Liver (tissue), 8 donors: ENCODE measurements at regions not wholly inside any gene's neighbourhood (a gene's known extent, or its start where the extent isn't known, plus 50 kb on each side); places are given as distances from the start of the nearest gene placed in this dataset.
A peak's percentile ranks its signal among the peaks of the same experiment; 100 is the strongest.

ENCODE experiments used
- DNase-seq: peaks from one replicate; pipeline ENCODE4 v3.0.0-alpha.2; 2017; ENCODE audit warnings: low spot score
- H3K27ac ChIP-seq, 2 donors: one replicate each; pipeline ENCODE4 v1.7.0; 2013; ENCODE audit warnings: inconsistent platforms in 2 of 2, low read length in 2 of 2, control low read depth in 1 of 2, low read depth in 1 of 2, mild to moderate bottlenecking in 1 of 2
- H3K27me3 ChIP-seq, 4 donors: one replicate each; pipeline versions ENCODE4 v1.6.1 to v1.7.0; 2013; ENCODE audit warnings: low read length in 3 of 4, inconsistent platforms in 1 of 4, mild to moderate bottlenecking in 1 of 4, moderate library complexity in 1 of 4; ENCODE audit not compliant: control insufficient read depth in 4 of 4, insufficient read depth in 4 of 4
- H3K36me3 ChIP-seq, 4 donors: one replicate each; pipeline versions ENCODE4 v1.6.1 to v1.7.0; 2013; ENCODE audit warnings: low read length in 3 of 4, mild to moderate bottlenecking in 3 of 4, low read depth in 1 of 4, moderate library complexity in 1 of 4; ENCODE audit not compliant: control insufficient read depth in 4 of 4, insufficient read depth in 3 of 4
- H3K4me1 ChIP-seq, 4 donors: one replicate each; pipeline versions ENCODE4 v1.6.1 to v1.7.0; 2013; ENCODE audit warnings: low read length in 3 of 4, mild to moderate bottlenecking in 3 of 4, moderate library complexity in 1 of 4; ENCODE audit not compliant: control insufficient read depth in 4 of 4, insufficient read depth in 4 of 4
- H3K4me3 ChIP-seq, 3 donors: one replicate each; pipeline versions ENCODE4 v1.6.1 to v1.7.0; 2013; ENCODE audit warnings: low read length in 3 of 3, control low read depth in 1 of 3, low read depth in 1 of 3, mild to moderate bottlenecking in 1 of 3
- H3K9ac ChIP-seq, 2 donors: one replicate each; pipeline ENCODE4 v1.7.0; 2013; ENCODE audit warnings: low read length in 2 of 2, mild to moderate bottlenecking in 2 of 2, moderate library complexity in 2 of 2, control low read depth in 1 of 2, low read depth in 1 of 2
- H3K9me3 ChIP-seq, 4 donors: one replicate each; pipeline versions ENCODE4 v1.6.1 to v1.7.0; 2013; ENCODE audit warnings: low read length in 3 of 4; ENCODE audit not compliant: control insufficient read depth in 4 of 4
- ATF3 ChIP-seq: IDR thresholded peaks from 2 replicates; pipeline ENCODE4 v1.6.1; 2016; ENCODE audit warnings: antibody characterized with exemption
- CTCF ChIP-seq: fragments of 150-350 bp; IDR thresholded peaks from 2 replicates; pipeline ENCODE4 v1.5.1; 2017; ENCODE audit warnings: improper control_type of control experiment, low read depth, low read length; ENCODE audit not compliant: missing input control
- FOXA1 ChIP-seq: IDR thresholded peaks from 2 replicates; pipeline ENCODE4 v1.6.1; 2016; ENCODE audit warnings: antibody characterized with exemption
- FOXA2 ChIP-seq: IDR thresholded peaks from 2 replicates; pipeline ENCODE4 v1.6.1; 2016; ENCODE audit warnings: antibody characterized with exemption
- GABPA ChIP-seq, 2 donors: IDR thresholded peaks in 1 of 2; conservative IDR thresholded peaks in 1 of 2; 2 replicates each; pipeline ENCODE4 v1.6.1; 2016; ENCODE audit warnings: antibody characterized with exemption in 2 of 2, mild to moderate bottlenecking in 1 of 2, moderate library complexity in 1 of 2
- HNF4A ChIP-seq, 2 donors: conservative IDR thresholded peaks; 2 replicates each; pipeline ENCODE4 v1.6.1; 2016; ENCODE audit warnings: antibody characterized with exemption in 2 of 2, mild to moderate bottlenecking in 2 of 2
- HNF4G ChIP-seq: IDR thresholded peaks from 2 replicates; pipeline ENCODE4 v1.6.1; 2016; ENCODE audit warnings: antibody characterized with exemption
- JUND ChIP-seq, 2 donors: IDR thresholded peaks; 2 replicates each; pipeline ENCODE4 v1.6.1; 2016; ENCODE audit warnings: antibody characterized with exemption in 2 of 2
- MAX ChIP-seq: IDR thresholded peaks from 2 replicates; pipeline ENCODE4 v1.6.1; 2016; ENCODE audit warnings: antibody characterized with exemption
- RAD21 ChIP-seq, 2 donors: IDR thresholded peaks; 2 replicates each; pipeline ENCODE4 v1.6.1; 2016; ENCODE audit warnings: antibody characterized with exemption in 2 of 2, mild to moderate bottlenecking in 2 of 2
- REST ChIP-seq: IDR thresholded peaks from 2 replicates; pipeline ENCODE4 v1.6.1; 2016; ENCODE audit warnings: antibody characterized with exemption, mild to moderate bottlenecking
- RXRA ChIP-seq, 2 donors: IDR thresholded peaks; 2 replicates each; pipeline ENCODE4 v1.6.1; 2017 to 2018; ENCODE audit warnings: antibody characterized with exemption in 2 of 2, mild to moderate bottlenecking in 1 of 2
- SP1 ChIP-seq: IDR thresholded peaks from 2 replicates; pipeline ENCODE4 v1.6.1; 2018; ENCODE audit warnings: antibody characterized with exemption, mild to moderate bottlenecking
- YY1 ChIP-seq: IDR thresholded peaks from 2 replicates; pipeline ENCODE4 v1.6.1; 2016; ENCODE audit warnings: antibody characterized with exemption, mild to moderate bottlenecking
- ZBTB33 ChIP-seq: IDR thresholded peaks from 2 replicates; pipeline ENCODE4 v1.6.1; 2016; ENCODE audit warnings: antibody characterized with exemption
- WGBS: extraction: QIAGEN DNeasy Blood & Tissue Kit; methylation state at CpG from one replicate; pipeline ENCODE4 v1.1.7; 2013; 5-methylcytosine and 5-hydroxymethylcytosine counted together
- donor health status: healthy.
- donor health status: healthy.
- donor health status: healthy.
- donor health status: healthy.
- donor health status: healthy.

- H3K4me1 ChIP-seq = no peaks in the 10 kb centered on the region
- H3K27me3 ChIP-seq = no peaks in the 10 kb centered on the region
- WGBS = 63% methylated on average over 7 of the region's 7 CpGs
- peak overlapping the region; percentile 11 to 48 for H3K27ac ChIP-seq
- DNase-seq = no peak
- H3K36me3 ChIP-seq = no peaks in the 10 kb centered on the region
- H3K4me3 ChIP-seq = no peak overlapping the region
- no peak overlapping the region for H3K9ac ChIP-seq
- H3K9me3 ChIP-seq = peaks cover 0 to 2% (median 0%) of the 10 kb centered on the region in 4 donors
- TF ChIP-seq YY1 (no peak), RAD21 (IDR thresholded peaks at IDR 0.05) (peak in 1 of 2 donors; percentile 7)
Observed at GRCh38 chr13:106710266-106710665, 142.3 kb upstream of the ARGLU1 start.

GRCh38 chr13:106709522-106709921 is 141.6 kb upstream of the ARGLU1 start:
- Histone ChIP-seq H3K9me3 (peaks cover 0 to 2% (median 0%) of the 10 kb centered on the region in 4 donors), H3K4me3 (no peak overlapping the region), H3K36me3 (no peaks in the 10 kb centered on the region), H3K27ac (peak overlapping the region in 1 of 2 donors; percentile 6), H3K9ac (peak overlapping the region in 1 of 2 donors; percentile 37), H3K27me3 (no peaks in the 10 kb centered on the region), H3K4me1 (no peaks in the 10 kb centered on the region)
- 74% methylated on average over 3 of the region's 3 CpGs for WGBS
- TF ChIP-seq GABPA (IDR thresholded peaks at IDR 0.05 in 1 of 2, conservative IDR thresholded peaks at IDR 0.05 in 1 of 2) (no peak), HNF4G (no peak), RAD21 (IDR thresholded peaks at IDR 0.05) (no peak), JUND (IDR thresholded peaks at IDR 0.05) (no peak), FOXA2 (no peak), RXRA (IDR thresholded peaks at IDR 0.05) (no peak), REST (no peak), CTCF (no peak), FOXA1 (no peak)
- no peak for DNase-seq

GRCh38 chr13:106702505-106702904 is 134.6 kb upstream of the ARGLU1 start:
- Histone ChIP-seq H3K4me1 (no peaks in the 10 kb centered on the region), H3K9me3 (peaks cover 0 to 2% (median 0%) of the 10 kb centered on the region in 4 donors), H3K27me3 (peaks cover 0 to 6% (median 0%) of the 10 kb centered on the region in 4 donors), H3K4me3 (no peak overlapping the region), H3K27ac (peak overlapping the region in 1 of 2 donors; percentile 1), H3K36me3 (no peaks in the 10 kb centered on the region), H3K9ac (no peak overlapping the region)
- DNase-seq = no peak
- WGBS = 52% methylated on average over 9 of the region's 9 CpGs
- TF ChIP-seq JUND (IDR thresholded peaks at IDR 0.05) = no peak
- TF ChIP-seq RAD21 (IDR thresholded peaks at IDR 0.05) = no peak
- TF ChIP-seq GABPA (IDR thresholded peaks at IDR 0.05 in 1 of 2, conservative IDR thresholded peaks at IDR 0.05 in 1 of 2) = no peak
- TF ChIP-seq ZBTB33 = no peak
- no peak for TF ChIP-seq MAX
- no peak for TF ChIP-seq HNF4A (conservative IDR thresholded peaks at IDR 0.05)
- no peak for TF ChIP-seq REST
- no peak for TF ChIP-seq SP1
- no peak for TF ChIP-seq ATF3
- TF ChIP-seq FOXA1 = no peak
- no peak for TF ChIP-seq RXRA (IDR thresholded peaks at IDR 0.05)
